GM18907 (cell line): ENCODE measurements at regions not wholly inside any gene's neighbourhood (a gene's known extent, or its start where the extent isn't known, plus 50 kb on each side); places are given as distances from the start of the nearest gene placed in this dataset.
"Not testable (repeated sequence)": the region's sequence is repeated elsewhere in the genome, so short reads cannot be mapped to it uniquely, and the experiment has no call there.

ENCODE experiments used
- ATAC-seq: cut with Tn5 transposase; IDR thresholded peaks from one replicate; pipeline ENCODE4 v1.9.1; 2021; ENCODE audit warnings: mild to moderate bottlenecking, moderate library complexity; ENCODE audit not compliant: unreplicated experiment

DNA sequence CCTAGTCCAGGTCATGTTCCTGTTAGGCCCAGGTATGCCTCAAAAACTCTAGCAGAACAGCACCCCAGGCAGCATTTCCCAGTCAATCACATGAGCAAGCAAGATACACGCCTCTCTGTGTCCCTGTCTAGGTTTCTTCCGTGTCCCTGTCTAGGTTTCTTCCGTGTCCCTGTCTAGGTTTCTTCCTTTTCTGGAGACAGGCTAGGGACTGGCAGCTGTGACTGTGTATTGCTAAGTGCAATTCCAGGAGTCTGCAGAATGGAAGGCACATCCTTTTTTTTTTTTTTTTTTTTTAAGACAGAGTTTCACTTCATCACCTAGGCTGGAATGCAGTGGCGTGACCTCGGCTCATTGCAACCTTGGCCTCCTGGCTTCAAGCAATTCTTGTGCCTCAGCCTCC is 77.6 kb downstream of the SETD4 start:
- no peak for ATAC-seq

DNA sequence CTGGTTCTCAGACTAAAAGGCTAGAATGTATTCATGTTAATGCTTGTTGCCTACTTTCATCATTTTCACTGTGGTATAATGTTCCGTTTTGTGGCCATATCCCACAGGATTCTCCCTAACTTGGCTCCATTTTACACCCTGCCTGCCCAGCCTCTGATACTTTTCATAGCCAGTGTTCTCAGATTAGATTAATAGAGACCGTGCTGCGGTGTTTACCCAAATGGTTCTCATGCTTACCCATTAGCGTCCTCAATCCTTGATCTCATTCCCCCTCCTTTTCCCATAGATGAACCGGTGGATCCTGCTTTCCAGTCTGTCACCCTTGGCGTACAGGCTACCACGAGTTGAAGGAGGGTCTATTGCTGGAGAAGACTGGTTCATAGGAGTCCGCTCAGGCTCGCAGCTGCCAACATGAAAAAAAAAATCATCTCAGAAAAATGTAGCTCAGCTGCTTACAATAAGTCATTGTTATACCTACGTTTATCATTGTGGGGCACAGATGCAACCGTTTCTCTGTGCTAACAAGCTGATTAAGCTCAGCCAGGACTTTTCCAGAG is 78.7 kb downstream of the SETD4 start:
- ATAC-seq = no peak

DNA sequence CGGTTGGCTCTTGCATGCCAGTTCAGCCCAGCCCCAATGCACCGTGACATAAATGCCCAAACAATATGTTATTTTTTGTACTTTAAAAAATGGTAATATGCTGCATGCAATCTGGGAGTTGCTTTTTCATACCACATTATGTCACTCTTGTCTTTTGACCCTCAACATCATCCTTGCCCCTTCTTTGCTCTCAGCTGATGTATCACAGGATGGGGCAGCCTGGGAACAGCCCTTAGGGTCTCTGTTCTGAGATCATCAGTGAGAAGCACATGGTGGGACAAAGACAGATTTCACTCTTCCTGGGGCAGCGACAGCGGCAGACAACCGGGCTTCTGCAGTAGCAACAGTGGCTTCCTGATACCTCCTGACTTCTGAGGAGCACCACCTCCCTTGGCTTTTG is 79.5 kb downstream of the SETD4 start:
- ATAC-seq = no peak

DNA sequence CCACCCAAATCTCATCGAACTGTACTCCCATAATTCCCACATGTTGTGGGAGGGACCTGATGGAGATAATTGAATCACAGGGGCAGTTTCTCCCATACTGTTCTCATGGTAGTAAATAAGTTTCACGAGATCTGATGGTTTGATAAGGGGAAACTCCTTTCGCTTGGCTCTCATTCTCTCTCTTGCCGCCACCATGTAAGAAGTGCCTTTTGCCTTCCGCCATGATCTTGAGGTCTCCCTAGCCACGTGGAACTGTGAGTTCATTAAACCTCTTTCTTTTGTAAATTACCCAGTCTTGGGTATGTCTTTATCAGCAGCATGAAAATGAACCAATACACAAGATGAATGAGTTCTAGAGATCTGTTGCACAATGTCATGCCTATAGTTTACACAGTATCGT is 82.5 kb downstream of the SETD4 start:
- not testable (repeated sequence) for ATAC-seq

DNA sequence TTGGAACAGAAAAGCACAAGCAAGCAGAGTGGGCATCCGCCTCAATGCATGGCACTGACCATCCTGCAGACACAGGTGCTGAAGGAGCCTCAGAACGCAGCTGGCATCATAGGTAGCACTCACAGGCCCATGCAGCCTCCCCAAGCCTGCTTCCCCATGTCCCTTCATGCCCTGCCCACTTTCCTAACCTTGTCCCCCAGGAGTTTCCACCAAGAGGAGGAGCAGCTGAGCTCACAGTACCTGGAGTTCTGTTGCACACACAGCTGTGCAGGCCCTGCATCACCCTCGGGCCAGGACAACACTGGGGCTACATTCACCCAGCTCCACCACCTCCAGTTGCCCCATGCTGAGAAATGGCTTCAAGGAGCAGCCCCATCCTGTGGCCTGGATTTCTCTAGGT is 83.4 kb downstream of the SETD4 start:
- no peak for ATAC-seq

DNA sequence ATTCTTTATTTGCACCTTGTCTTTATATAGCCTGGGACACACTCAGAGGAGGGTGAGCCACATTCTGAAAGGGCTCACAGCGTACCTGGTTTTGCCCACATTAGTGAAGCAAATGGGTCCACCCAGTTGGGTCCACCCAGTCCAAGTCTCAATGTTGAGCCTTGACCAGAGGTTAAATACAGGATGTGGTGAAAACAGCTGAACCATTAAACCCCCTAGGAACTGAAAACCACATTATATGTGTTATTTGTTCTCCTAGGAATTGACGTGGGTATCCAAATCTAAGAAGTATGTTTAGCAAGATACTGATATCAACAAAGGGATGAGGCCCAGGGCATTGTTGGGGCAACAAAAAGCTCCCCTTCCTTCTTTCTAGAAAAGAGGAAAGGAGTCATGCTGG is 83.8 kb downstream of the SETD4 start:
- no peak for ATAC-seq

DNA sequence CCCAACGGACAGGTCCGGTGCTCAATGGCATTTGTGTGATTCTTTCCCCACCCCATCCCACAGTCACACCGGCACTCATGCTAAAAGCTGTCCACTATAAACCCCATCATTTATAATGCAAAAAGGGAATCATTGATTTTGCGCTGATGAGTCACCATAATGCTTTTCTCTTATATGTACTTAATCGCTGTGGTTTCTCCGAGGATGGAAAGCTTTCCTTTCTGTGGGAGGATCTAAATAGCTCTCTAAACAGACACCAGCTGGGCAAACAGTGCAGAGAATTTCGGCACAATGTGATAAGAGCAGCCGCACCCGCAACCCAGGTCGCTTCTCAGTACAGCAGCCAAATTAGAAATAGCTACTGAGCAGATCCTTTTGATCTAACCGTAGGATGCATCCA is 85.6 kb downstream of the SETD4 start:
- no peak for ATAC-seq

DNA sequence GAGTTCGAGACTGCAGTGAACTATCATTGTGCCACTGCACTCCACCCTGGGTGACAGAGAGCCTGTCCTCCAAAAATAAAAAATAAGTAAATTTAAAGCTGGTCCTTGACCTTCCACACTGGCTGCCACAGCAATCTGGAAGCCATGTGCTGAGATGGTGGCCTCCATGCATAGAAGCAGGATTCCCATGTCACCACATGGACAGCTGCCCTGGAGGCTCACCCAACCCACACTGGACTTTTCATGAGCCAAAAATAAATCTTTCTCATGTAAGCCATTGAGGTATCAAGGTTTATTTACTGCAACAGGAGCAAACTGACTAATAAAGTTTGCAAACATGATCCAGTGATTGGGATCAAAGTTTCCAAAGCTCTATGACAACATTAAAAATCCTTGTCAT is 88.5 kb downstream of the SETD4 start:
- ATAC-seq = no peak

DNA sequence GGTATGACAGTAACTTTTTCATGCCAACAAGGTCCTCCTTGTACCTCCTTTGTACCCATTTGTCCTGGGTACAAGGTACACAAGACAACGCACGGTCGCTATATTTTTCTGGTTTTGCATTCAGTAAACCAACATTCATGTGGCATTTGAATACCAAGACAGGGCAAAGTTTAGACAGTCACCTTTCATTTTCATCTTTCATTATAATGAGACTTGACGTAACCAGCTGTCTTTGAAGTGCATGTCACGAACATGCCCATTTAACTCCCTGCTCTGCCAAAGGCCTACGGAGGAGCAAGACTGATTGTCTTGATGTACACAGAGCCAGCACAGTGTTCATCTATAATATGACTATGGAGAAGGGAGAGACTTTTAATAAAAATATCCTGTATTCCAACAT is 91.0 kb downstream of the SETD4 start:
- no peak for ATAC-seq

DNA sequence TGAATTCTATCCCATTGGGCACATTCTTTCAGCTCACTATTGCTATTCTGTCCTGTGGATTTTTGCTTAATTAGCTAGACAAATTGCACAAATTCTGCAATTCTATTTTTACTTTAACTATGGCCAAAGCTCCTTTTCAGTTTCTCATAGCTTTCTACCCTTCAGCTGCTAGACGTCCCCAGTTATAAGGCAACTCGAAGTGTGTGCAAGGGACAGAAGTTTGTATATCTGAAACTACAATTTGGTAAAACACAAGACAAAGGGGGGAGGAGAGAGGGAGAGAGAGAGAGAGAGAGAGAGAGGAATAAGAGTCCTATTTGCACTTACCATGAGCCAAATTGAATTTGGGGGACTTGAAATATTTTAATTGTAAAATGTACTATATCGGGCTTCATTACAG is 91.8 kb downstream of the SETD4 start:
- no peak for ATAC-seq

DNA sequence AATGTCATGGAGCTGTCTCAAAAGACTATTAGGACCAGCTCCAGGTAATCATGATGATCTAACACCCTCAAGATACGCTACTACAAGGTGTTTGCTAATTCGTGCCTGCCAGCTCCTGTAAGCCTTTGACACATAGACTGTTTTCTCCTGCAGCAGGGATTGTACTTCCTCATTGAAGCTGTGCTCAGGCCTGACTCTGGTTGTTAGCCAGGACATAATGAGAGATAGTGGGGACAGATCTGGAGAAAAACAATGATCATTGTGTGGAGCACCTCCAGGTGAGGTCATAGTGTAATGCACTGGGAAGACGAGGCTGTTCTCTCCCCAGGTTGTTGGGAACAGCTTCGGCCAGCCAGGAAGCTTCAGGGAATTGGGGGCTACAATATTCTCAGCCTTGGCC is 94.6 kb downstream of the SETD4 start:
- no peak for ATAC-seq

DNA sequence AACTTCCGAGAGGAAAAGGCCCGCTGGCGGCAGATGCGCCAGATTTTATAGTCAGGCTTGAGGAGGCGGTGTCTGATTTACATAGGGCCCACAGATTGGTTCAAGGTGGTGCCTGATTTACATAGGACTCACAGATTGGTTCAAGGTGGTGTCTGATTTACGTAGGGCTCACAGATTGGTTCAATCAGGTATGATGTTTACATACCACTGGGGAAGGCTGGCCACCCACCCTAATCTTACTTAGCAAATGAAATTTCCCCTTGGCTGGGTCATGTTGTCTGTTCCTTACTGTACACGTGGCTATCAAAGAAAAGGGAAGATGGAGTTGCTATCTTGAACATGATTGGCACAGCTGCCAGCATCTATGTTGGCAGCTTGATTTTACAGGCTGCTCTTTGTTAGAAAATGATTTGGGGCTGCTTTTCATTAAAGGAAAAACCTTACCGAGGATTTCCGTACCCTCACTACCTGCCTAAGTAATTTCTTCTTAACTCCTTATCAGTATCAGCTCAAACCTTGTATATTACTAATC is 96.3 kb downstream of the SETD4 start:
- no peak for ATAC-seq

DNA sequence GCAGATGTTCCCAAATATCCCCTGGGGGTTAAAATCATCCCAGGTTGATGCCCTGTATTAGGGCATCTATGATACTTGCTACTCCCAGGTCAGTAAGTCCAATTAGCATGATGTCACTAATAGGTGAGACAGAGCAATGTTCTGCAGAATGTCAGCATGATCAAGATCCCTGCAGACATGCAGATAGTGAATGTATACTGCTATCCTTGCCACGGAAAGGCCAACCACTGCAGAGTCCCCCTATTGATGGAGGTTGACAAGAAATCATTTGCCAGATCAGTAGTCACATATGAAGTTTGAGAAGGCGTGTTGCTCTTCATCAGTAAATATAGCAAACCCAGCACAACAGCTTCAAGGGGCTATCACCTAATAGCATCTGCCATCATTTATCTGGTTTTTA is 97.4 kb downstream of the SETD4 start:
- ATAC-seq = no peak

DNA sequence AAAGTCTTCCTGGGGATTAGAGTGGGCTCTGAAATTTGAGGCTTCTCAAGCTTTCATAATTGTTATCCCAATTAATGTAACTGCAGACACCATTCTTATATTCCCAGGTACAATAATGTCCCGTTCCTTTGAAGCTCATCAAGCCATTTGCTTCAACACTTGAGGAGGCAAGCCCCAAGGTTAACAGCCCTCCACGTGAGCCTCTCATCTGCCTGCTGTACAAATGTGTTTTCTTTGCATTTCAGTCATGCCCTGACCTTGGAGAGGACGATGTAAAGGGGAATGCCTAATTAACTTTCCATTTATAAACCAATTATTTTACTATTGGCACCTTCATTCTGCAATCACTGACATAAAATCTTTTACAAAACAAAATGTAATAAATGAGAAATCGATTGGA is 106.3 kb downstream of the SETD4 start:
- no peak for ATAC-seq

DNA sequence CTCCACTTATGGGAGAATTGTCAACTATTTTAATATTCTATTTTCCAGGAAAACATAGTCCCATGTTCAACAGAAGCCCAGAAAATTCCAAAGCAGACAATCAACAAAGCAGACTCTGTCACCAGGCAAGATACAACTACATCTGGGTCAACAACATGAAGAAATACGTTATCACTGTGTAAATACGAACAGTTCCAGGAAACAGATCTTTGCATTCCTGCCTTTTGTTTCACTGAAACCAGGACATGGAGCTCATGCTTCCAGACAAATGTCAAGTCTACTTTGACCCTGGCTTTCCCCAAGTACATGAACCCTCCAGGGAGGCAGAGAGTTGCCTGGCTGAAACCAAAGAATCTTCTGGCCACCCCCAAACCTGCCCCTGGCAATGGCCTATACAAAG is 106.7 kb downstream of the SETD4 start:
- ATAC-seq = no peak

DNA sequence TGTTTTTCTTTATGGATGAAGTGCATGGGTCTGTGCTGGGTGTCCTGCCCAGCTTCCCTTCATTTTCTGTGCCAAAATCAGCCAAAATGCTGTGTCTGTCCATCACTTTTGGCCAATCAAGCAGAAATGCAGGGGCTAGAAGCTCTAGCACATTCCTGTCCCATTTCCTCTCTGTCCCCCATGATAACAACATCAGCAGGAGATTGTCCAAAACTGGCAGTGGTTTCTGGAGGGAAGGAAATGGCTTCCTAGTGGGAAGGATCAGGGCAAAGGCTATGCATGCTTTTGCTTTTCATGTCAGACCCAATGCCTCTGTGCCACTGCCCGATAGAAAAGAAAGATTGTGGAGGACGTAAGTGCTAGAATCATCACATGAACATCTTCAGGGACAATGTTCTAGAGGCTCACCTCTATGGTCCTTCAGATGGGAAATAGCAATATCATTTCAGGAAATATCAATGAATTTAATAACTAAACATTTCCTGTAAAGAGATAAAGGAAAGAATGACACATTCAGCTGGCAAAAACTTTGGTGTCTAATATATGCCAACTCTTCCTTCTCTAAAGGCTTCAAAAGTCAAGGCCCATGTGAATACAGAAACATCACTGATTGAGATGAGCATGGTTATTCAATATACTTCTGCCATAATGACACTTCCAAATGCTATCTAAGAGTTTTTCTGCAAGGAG is 107.5 kb downstream of the SETD4 start:
- ATAC-seq = no peak

DNA sequence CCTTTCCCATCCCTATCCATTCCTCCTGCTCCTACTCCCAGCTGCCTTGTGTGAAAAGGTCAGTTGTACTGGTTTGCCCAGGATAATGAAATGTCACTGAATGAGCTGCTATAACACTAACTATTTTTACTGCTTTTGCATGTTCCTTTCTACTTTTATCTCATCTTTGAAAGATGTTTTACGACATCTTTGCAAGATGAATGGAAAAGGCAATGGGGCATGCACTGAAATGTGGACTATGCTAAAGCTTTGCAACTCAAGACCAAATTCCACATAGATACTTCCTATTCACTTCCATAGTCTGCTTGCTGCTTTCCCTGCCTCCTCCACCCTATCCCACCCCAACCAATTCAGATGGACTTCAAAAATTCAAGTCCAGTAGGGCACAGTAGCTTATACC is 111.3 kb downstream of the SETD4 start:
- no peak for ATAC-seq

DNA sequence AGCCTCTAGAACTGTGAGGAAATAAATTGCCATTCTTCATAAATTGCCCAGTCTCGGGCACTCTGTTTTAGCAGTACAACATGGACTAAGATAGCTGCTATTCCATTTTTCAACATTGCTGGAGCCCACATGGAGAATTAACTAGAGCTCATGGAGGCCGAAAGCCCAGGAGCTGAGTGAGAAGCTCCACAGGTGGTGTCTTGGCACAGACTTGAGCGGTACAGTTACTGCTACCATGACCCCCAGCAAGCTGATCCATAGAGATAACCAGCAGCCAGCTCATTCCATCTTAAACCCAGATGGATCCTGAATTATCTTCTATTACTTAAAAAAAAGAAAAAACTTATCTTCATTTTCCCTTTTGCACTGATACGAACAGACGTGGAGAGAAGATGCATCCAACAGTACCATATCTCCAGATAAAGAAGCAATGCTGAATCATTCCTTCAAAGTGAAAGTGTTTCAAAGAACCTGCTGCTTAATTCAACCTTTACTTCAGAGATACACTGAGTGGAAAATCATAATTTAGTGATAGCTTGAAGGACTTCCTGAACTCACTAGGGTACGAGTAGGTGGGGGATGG is 115.1 kb downstream of the SETD4 start:
- no peak for ATAC-seq

DNA sequence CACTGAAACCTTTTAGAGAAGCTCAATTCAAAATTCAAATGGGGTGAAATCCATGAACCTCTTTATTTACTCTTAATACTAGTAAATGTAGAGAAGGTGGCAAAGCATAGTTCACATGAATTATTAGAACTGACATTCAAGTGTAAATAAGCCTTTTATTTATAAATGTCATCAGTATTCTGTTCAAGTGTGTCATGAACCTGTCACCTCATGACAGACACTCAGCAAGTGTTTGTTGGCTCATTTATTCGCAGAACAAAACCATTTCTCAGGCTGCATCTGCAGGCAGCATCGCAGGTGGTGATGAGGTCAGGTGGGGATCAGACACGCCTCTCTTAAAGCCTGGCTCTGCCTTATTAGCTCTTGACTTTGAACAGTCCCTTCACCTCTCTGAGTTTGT is 116.6 kb downstream of the SETD4 start:
- ATAC-seq = no peak

DNA sequence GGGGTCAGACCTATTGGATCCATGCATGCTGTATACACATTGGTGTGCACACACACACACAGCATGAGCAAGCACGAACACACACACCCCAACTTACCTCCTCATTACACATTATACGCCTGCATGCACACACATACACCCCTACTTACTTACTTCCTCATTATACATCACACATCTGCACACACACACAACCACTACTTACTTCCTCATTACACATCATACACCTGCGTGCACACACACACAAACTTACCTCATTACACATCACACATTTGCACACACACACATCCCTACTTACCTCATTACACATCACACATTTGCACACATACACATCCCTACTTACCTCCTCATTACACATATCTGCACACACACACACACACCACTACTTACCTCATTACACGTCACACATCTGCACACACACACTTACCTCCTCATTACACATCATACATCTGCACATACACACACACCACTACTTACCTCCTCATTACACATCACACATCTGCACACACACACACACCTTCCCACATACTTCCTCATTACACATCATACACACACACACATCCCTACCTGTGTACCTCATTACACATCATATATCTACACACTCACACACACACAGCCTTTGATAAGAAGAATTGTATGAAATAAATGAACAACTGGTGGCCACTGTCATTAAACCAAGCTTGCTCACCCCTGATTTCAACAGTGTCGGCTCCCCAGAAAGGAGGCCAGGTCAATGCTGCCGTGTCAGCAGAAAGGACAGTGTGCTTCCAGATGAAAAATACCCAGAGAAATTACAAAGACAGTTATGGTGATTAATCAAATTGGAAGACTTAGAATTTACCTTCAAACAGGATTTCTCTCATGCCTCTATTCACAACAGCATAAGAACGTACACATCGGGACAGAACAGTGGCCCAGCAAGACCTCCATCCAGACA is 117.8 kb downstream of the SETD4 start:
- ATAC-seq = no peak
